CD14-positive monocyte (primary cell): ENCODE measurements at regions not wholly inside any gene's neighbourhood (a gene's known extent, or its start where the extent isn't known, plus 50 kb on each side); places are given as distances from the start of the nearest gene placed in this dataset.
A peak's percentile ranks its signal among the peaks of the same experiment; 100 is the strongest.

Experiments
- DNase-seq, 3 donors: peaks; one replicate each; pipeline ENCODE4 v3.0.0-alpha.2; 2011 to 2022
- H2AFZ ChIP-seq: 2 replicates; pipeline ENCODE4 v1.6.0; 2012; ENCODE audit warnings: mild to moderate bottlenecking, low read depth, low read length, inconsistent platforms; ENCODE audit not compliant: insufficient read depth, poor library complexity, severe bottlenecking
- H3K27ac ChIP-seq, 2 donors: 1 replicate in 1 of 2; 2 replicates in 1 of 2; pipeline ENCODE4 v1.5.1; 2012 to 2013; ENCODE audit warnings: low read length in 2 of 2, control low read depth in 1 of 2, inconsistent platforms in 1 of 2, low read depth in 1 of 2, mild to moderate bottlenecking in 1 of 2
- H3K27me3 ChIP-seq, 2 donors: one replicate each; pipeline versions ENCODE4 v1.6.0 to v1.6.1; 2011 to 2013; ENCODE audit warnings: low read length in 2 of 2; ENCODE audit not compliant: control insufficient read depth in 2 of 2, insufficient read depth in 2 of 2
- H3K36me3 ChIP-seq, 2 donors: replicated peaks in 1 of 2; 1 replicate in 1 of 2; 2 replicates in 1 of 2; pipeline versions ENCODE4 v1.5.1 to v1.6.1; 2012 to 2013; ENCODE audit warnings: low read length in 2 of 2, control low read depth in 1 of 2, inconsistent platforms in 1 of 2, mild to moderate bottlenecking in 1 of 2; ENCODE audit not compliant: insufficient read depth in 2 of 2, control insufficient read depth in 1 of 2
- H3K4me1 ChIP-seq, 2 donors: 1 replicate in 1 of 2; 2 replicates in 1 of 2; pipeline versions ENCODE4 v1.5.1 to v1.6.1; 2012 to 2013; ENCODE audit warnings: low read length in 2 of 2, control low read depth in 1 of 2, inconsistent platforms in 1 of 2, mild to moderate bottlenecking in 1 of 2, moderate library complexity in 1 of 2; ENCODE audit not compliant: insufficient read depth in 2 of 2, control insufficient read depth in 1 of 2
- H3K4me2 ChIP-seq: replicated peaks from 2 replicates; pipeline ENCODE3; 2012; ENCODE audit warnings: low read length, moderate library complexity, mild to moderate bottlenecking; ENCODE audit not compliant: poor library complexity, severe bottlenecking; ENCODE audit errors: extremely low read depth
- H3K4me3 ChIP-seq, 3 experiments: fragments of 200-600 bp in 1 of 3; sonication (generic) in 1 of 3; replicated peaks in 1 of 3; 1 replicate in 2 of 3; 2 replicates in 1 of 3; pipeline ENCODE4 v1.5.1; 2011 to 2013; ENCODE audit warnings: low read length in 3 of 3, mild to moderate bottlenecking in 3 of 3, control low read depth in 2 of 3, low read depth in 2 of 3, inconsistent platforms in 1 of 3, moderate library complexity in 1 of 3
- H3K79me2 ChIP-seq: 2 replicates; pipeline ENCODE4 v1.6.0; 2012; ENCODE audit warnings: mild to moderate bottlenecking, control low read depth, inconsistent platforms, low read length, moderate library complexity; ENCODE audit not compliant: insufficient read depth
- H3K9ac ChIP-seq: 2 replicates; pipeline ENCODE4 v1.6.0; 2017; ENCODE audit warnings: low read length, mild to moderate bottlenecking; ENCODE audit not compliant: insufficient read depth, poor library complexity, severe bottlenecking
- H3K9me3 ChIP-seq, 2 donors: replicated peaks in 1 of 2; 1 replicate in 1 of 2; 2 replicates in 1 of 2; pipeline versions ENCODE4 v1.5.1 to v1.6.1; 2012 to 2013; ENCODE audit warnings: low read length in 2 of 2, control low read depth in 1 of 2; ENCODE audit not compliant: control insufficient read depth in 1 of 2, insufficient read depth in 1 of 2
- H4K20me1 ChIP-seq: 2 replicates; pipeline ENCODE4 v1.6.0; 2012; ENCODE audit warnings: mild to moderate bottlenecking, low read length, control low read depth, moderate library complexity; ENCODE audit not compliant: insufficient read depth
- H3K27ac Mint-ChIP-seq, 7 donors: one replicate each; pipeline ENCODE4 v1.8.0; 2020; ENCODE audit warnings: mild to moderate bottlenecking in 7 of 7, mixed read lengths in 7 of 7, moderate library complexity in 6 of 7, inconsistent platforms in 2 of 7
- H3K27me3 Mint-ChIP-seq, 3 donors: one replicate each; pipeline ENCODE4 v1.8.0; 2021 to 2022; ENCODE audit warnings: low read depth in 3 of 3, mild to moderate bottlenecking in 3 of 3, mixed read lengths in 3 of 3, moderate library complexity in 3 of 3, inconsistent platforms in 1 of 3
- H3K36me3 Mint-ChIP-seq, 2 donors: one replicate each; pipeline ENCODE4 v1.8.0; 2020; ENCODE audit warnings: mixed read lengths in 2 of 2, inconsistent platforms in 1 of 2, mild to moderate bottlenecking in 1 of 2
- H3K4me1 Mint-ChIP-seq: one replicate; pipeline ENCODE4 v1.8.0; 2020; ENCODE audit warnings: mild to moderate bottlenecking, mixed read lengths
- H3K4me3 Mint-ChIP-seq, 2 donors: one replicate each; pipeline ENCODE4 v1.8.0; 2020; ENCODE audit warnings: mild to moderate bottlenecking in 2 of 2, mixed read lengths in 2 of 2, moderate library complexity in 1 of 2
- H3K9me3 Mint-ChIP-seq, 7 donors: one replicate each; pipeline ENCODE4 v1.8.0; 2020 to 2022; ENCODE audit warnings: mixed read lengths in 7 of 7, mild to moderate bottlenecking in 6 of 7, moderate library complexity in 6 of 7, inconsistent platforms in 2 of 7
- CTCF ChIP-seq: fragments of 200-600 bp; IDR thresholded peaks from one replicate; pipeline ENCODE4 v1.8.0; 2022; ENCODE audit warnings: antibody characterized with exemption, mild to moderate bottlenecking
- WGBS: methylation state at CpG from one replicate; pipeline ENCODE4 v1.1.5; 2013; ENCODE audit warnings: missing lambda C conversion rate; ENCODE audit not compliant: insufficient coverage; 5-methylcytosine and 5-hydroxymethylcytosine counted together
- intact Hi-C, 2 donors: fragments of 100-400 bp; cut with micrococcal nuclease; formaldehyde crosslinking; loops; one replicate each; pipeline versions ENCODE4 v1.15.0 to v1.15.1; 2023

GRCh38 chr18:46343931-46344372 is 239.8 kb downstream of the HAUS1 start:
- intact Hi-C loops, result no loop called here
- no peak for TF ChIP-seq CTCF
- H4K20me1 ChIP-seq, result no peaks in the 10 kb centered on the region

GRCh38 chr18:46344416-46345180 is 240.4 kb downstream of the HAUS1 start:
- Histone ChIP-seq H3K79me2 (no peaks in the 10 kb centered on the region), H3K4me2 (peak overlapping the region; percentile 72), H4K20me1 (no peaks in the 10 kb centered on the region), H3K4me3 (peak overlapping the region in 1 of 3 experiments; percentile 61), H2AFZ (peak overlapping the region; percentile 51), H3K9ac (no peak overlapping the region), H3K9me3 (no peaks in the 10 kb centered on the region), H3K4me1 (peaks cover 35 to 45% of the 10 kb centered on the region in 2 donors), H3K36me3 (no peaks in the 10 kb centered on the region), H3K27me3 (no peaks in the 10 kb centered on the region), H3K27ac (peak overlapping the region in 1 of 2 donors; percentile 46)
- TF ChIP-seq CTCF, result no peak
- intact Hi-C loops, result no loop called here
- no peak for DNase-seq
- Mint-ChIP-seq H3K4me1 (peaks cover 58% of the 10 kb centered on the region), H3K27ac (peak overlapping the region in 4 of 7 donors; percentile 8 to 40 (median 30)), H3K4me3 (no peak overlapping the region), H3K9me3 (peaks cover 0 to 2% (median 0%) of the 10 kb centered on the region in 7 donors), H3K36me3 (peaks cover 0 to 3% of the 10 kb centered on the region in 2 donors), H3K27me3 (peaks cover 4 to 9% (median 4%) of the 10 kb centered on the region in 3 donors)
- 62% methylated on average over 14 of the region's 14 CpGs for WGBS

More at GRCh38 chr18:46343931-46344372, 239.8 kb downstream of the HAUS1 start:
- Histone ChIP-seq H3K27me3 (peaks cover 0 to 2% of the 10 kb centered on the region in 2 donors), H3K4me2 (peak overlapping the region; percentile 72), H3K79me2 (no peaks in the 10 kb centered on the region), H3K4me1 (peaks cover 35 to 46% of the 10 kb centered on the region in 2 donors), H3K9ac (no peak overlapping the region), H3K4me3 (peak overlapping the region in 1 of 3 experiments; percentile 61), H2AFZ (peak overlapping the region; percentile 51), H3K9me3 (no peaks in the 10 kb centered on the region), H3K27ac (peak overlapping the region; percentile 29 to 46), H3K36me3 (no peaks in the 10 kb centered on the region)
- peaks cover 5 to 12% (median 7%) of the 10 kb centered on the region in 3 donors for H3K27me3 Mint-ChIP-seq
- WGBS, result 0% methylated on average over 4 of the region's 10 CpGs
- DNase-seq, result peak; percentile 69 to 91 (median 80)
- peak overlapping the region; percentile 70 to 81 for H3K4me3 Mint-ChIP-seq
- peaks cover 0 to 3% of the 10 kb centered on the region in 2 donors for H3K36me3 Mint-ChIP-seq
- H3K4me1 Mint-ChIP-seq, result peaks cover 60% of the 10 kb centered on the region
- H3K9me3 Mint-ChIP-seq, result peaks cover 0 to 2% (median 0%) of the 10 kb centered on the region in 7 donors
- peak overlapping the region; percentile 30 to 85 (median 78) for H3K27ac Mint-ChIP-seq
